PC-3 (cell line): ENCODE measurements at regions not wholly inside any gene's neighbourhood (a gene's known extent, or its start where the extent isn't known, plus 50 kb on each side); places are given as distances from the start of the nearest gene placed in this dataset.

Source experiments
- EZH2 ChIP-seq: fragments of 300-600 bp; sonication (generic); IDR thresholded peaks from one replicate; pipeline ENCODE4 v1.6.1; 2017; ENCODE audit warnings: antibody characterized with exemption, mild to moderate bottlenecking, low read length; ENCODE audit not compliant: unreplicated experiment
- TF ChIP-seq, protein P1 (sequence below): fragments of 300-600 bp; sonication (generic); conservative IDR thresholded peaks from 2 replicates; pipeline ENCODE4 v1.5.1; 2017; ENCODE audit warnings: antibody characterized with exemption, low read depth, mild to moderate bottlenecking, low read length

GRCh38 chr11:69907611-69908010, 88.4 kb upstream of the FGF3 start:
- TF ChIP-seq, protein P1, sequence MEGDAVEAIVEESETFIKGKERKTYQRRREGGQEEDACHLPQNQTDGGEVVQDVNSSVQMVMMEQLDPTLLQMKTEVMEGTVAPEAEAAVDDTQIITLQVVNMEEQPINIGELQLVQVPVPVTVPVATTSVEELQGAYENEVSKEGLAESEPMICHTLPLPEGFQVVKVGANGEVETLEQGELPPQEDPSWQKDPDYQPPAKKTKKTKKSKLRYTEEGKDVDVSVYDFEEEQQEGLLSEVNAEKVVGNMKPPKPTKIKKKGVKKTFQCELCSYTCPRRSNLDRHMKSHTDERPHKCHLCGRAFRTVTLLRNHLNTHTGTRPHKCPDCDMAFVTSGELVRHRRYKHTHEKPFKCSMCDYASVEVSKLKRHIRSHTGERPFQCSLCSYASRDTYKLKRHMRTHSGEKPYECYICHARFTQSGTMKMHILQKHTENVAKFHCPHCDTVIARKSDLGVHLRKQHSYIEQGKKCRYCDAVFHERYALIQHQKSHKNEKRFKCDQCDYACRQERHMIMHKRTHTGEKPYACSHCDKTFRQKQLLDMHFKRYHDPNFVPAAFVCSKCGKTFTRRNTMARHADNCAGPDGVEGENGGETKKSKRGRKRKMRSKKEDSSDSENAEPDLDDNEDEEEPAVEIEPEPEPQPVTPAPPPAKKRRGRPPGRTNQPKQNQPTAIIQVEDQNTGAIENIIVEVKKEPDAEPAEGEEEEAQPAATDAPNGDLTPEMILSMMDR, result no peak
- TF ChIP-seq EZH2, result no peak
